H9 (cell line): ENCODE measurements at regions not wholly inside any gene's neighbourhood (a gene's known extent, or its start where the extent isn't known, plus 50 kb on each side); places are given as distances from the start of the nearest gene placed in this dataset.

Experiments
- DNase-seq: peaks from one replicate; pipeline ENCODE4 v3.0.0-alpha.2; 2017
- H2AFZ ChIP-seq: one replicate; pipeline ENCODE4 v1.6.1; 2013; ENCODE audit warnings: mild to moderate bottlenecking, low read length, control low read depth, moderate library complexity
- H2AK5ac ChIP-seq: 2 replicates; pipeline ENCODE4 v1.6.1; 2013; ENCODE audit warnings: low read length, control low read depth, mixed read lengths; ENCODE audit not compliant: insufficient read length
- H2BK120ac ChIP-seq: one replicate; pipeline ENCODE4 v1.6.1; 2013; ENCODE audit warnings: low read depth, mild to moderate bottlenecking, low read length, control low read depth, inconsistent platforms; ENCODE audit not compliant: poor library complexity, severe bottlenecking
- H2BK12ac ChIP-seq: 2 replicates; pipeline ENCODE4 v1.6.1; 2013; ENCODE audit warnings: low read length, control low read depth, mixed read lengths, low read depth; ENCODE audit not compliant: insufficient read length
- H2BK15ac ChIP-seq: 2 replicates; pipeline ENCODE4 v1.6.1; 2013; ENCODE audit warnings: low read depth, low read length, control low read depth
- H2BK20ac ChIP-seq: one replicate; pipeline ENCODE4 v1.6.1; 2013; ENCODE audit warnings: low read depth, mild to moderate bottlenecking, low read length, control low read depth, inconsistent platforms; ENCODE audit not compliant: poor library complexity, severe bottlenecking
- H2BK5ac ChIP-seq: 2 replicates; pipeline ENCODE4 v1.6.1; 2013; ENCODE audit warnings: low read length, control low read depth, mixed read lengths; ENCODE audit not compliant: insufficient read length
- H3K14ac ChIP-seq: 2 replicates; pipeline ENCODE4 v1.6.1; 2013; ENCODE audit warnings: low read length, control low read depth; ENCODE audit not compliant: insufficient read depth
- H3K18ac ChIP-seq: 2 replicates; pipeline ENCODE4 v1.6.1; 2013; ENCODE audit warnings: low read depth, mild to moderate bottlenecking, mixed read lengths, low read length, control low read depth; ENCODE audit not compliant: insufficient read length
- H3K23ac ChIP-seq: 2 replicates; pipeline ENCODE4 v1.6.1; 2013; ENCODE audit warnings: low read length, control low read depth, mixed read lengths, low read depth; ENCODE audit not compliant: insufficient read length
- H3K23me2 ChIP-seq: 2 replicates; pipeline ENCODE4 v1.6.1; 2013; ENCODE audit warnings: low read depth, mild to moderate bottlenecking, mixed read lengths, low read length, control low read depth; ENCODE audit not compliant: insufficient read length, poor library complexity, severe bottlenecking
- H3K27ac ChIP-seq: 2 replicates; pipeline ENCODE4 v1.5.1; 2013; ENCODE audit warnings: low read length, control low read depth, mixed read lengths, low read depth; ENCODE audit not compliant: insufficient read length
- H3K27me3 ChIP-seq: 2 replicates; pipeline ENCODE4 v1.6.1; 2013; ENCODE audit warnings: low read length, control low read depth, inconsistent platforms; ENCODE audit not compliant: insufficient read depth
- H3K4ac ChIP-seq: 2 replicates; pipeline ENCODE4 v1.6.1; 2013; ENCODE audit warnings: low read depth, mild to moderate bottlenecking, control low read depth, inconsistent platforms, low read length, moderate library complexity
- H3K4me1 ChIP-seq: 2 replicates; pipeline ENCODE4 v1.6.1; 2013; ENCODE audit warnings: low read length, control low read depth, inconsistent platforms; ENCODE audit not compliant: insufficient read depth
- H3K4me2 ChIP-seq: 2 replicates; pipeline ENCODE4 v1.6.1; 2013; ENCODE audit warnings: low read length, control low read depth, mixed read lengths; ENCODE audit not compliant: insufficient read length, insufficient read depth
- H3K56ac ChIP-seq: 2 replicates; pipeline ENCODE4 v1.6.1; 2013; ENCODE audit warnings: low read depth, mild to moderate bottlenecking, mixed read lengths, low read length, control low read depth; ENCODE audit not compliant: insufficient read length
- H3K79me1 ChIP-seq: 2 replicates; pipeline ENCODE4 v1.6.1; 2013; ENCODE audit warnings: low read depth, mild to moderate bottlenecking, moderate library complexity, low read length, control low read depth, inconsistent platforms; ENCODE audit not compliant: insufficient read depth, poor library complexity, severe bottlenecking
- H3K79me2 ChIP-seq: 2 replicates; pipeline ENCODE4 v1.6.1; 2013; ENCODE audit warnings: low read length, control low read depth, inconsistent platforms; ENCODE audit not compliant: insufficient read depth
- H3K9ac ChIP-seq: 2 replicates; pipeline ENCODE4 v1.6.1; 2013; ENCODE audit warnings: low read length, control low read depth, mixed read lengths; ENCODE audit not compliant: insufficient read length; ENCODE audit errors: extremely low read depth
- H3K9me3 ChIP-seq: one replicate; pipeline ENCODE4 v1.6.1; 2013; ENCODE audit warnings: low read depth, low read length, inconsistent platforms; ENCODE audit not compliant: control insufficient read depth
- H3T11ph ChIP-seq: one replicate; pipeline ENCODE4 v1.6.1; 2013; ENCODE audit warnings: mild to moderate bottlenecking, low read length, control low read depth, inconsistent platforms
- H4K20me1 ChIP-seq: one replicate; pipeline ENCODE4 v1.6.1; 2013; ENCODE audit not compliant: control insufficient read depth, insufficient read length, insufficient read depth
- H4K5ac ChIP-seq: 2 replicates; pipeline ENCODE4 v1.6.1; 2013; ENCODE audit warnings: low read depth, mild to moderate bottlenecking, mixed read lengths, low read length, control low read depth; ENCODE audit not compliant: insufficient read length
- H4K8ac ChIP-seq: replicated peaks from 2 replicates; pipeline ENCODE4 v1.6.1; 2013; ENCODE audit warnings: low read length, control low read depth, mixed read lengths, low read depth; ENCODE audit not compliant: insufficient read length
- H4K91ac ChIP-seq: 2 replicates; pipeline ENCODE4 v1.6.1; 2013; ENCODE audit warnings: low read depth, mild to moderate bottlenecking, moderate library complexity, mixed read lengths, low read length, control low read depth; ENCODE audit not compliant: insufficient read length
- H3K27ac Mint-ChIP-seq, 3 experiments: 2 replicates in 2 of 3; 3 replicates in 1 of 3; pipeline ENCODE4 v1.8.0; 2020 to 2021; ENCODE audit warnings: mixed read lengths in 3 of 3, mild to moderate bottlenecking in 1 of 3, moderate library complexity in 1 of 3
- H3K27me3 Mint-ChIP-seq: 2 replicates; pipeline ENCODE4 v1.8.0; 2021; ENCODE audit warnings: low read depth, mild to moderate bottlenecking, moderate library complexity, mixed read lengths
- H3K36me3 Mint-ChIP-seq, 3 experiments: 2 replicates in 2 of 3; 3 replicates in 1 of 3; pipeline ENCODE4 v1.8.0; 2020 to 2021; ENCODE audit warnings: low read depth in 3 of 3, mixed read lengths in 3 of 3; ENCODE audit not compliant: insufficient read depth in 1 of 3
- H3K4me1 Mint-ChIP-seq, 2 experiments: 2 replicates each; pipeline ENCODE4 v1.8.0; 2020; ENCODE audit warnings: mixed read lengths in 2 of 2
- H3K4me3 Mint-ChIP-seq, 2 experiments: 2 replicates in 1 of 2; 3 replicates in 1 of 2; pipeline ENCODE4 v1.8.0; 2020 to 2021; ENCODE audit warnings: mild to moderate bottlenecking in 2 of 2, mixed read lengths in 2 of 2, moderate library complexity in 1 of 2
- H3K9me3 Mint-ChIP-seq, 2 experiments: 2 replicates in 1 of 2; 3 replicates in 1 of 2; pipeline ENCODE4 v1.8.0; 2020; ENCODE audit warnings: mild to moderate bottlenecking in 2 of 2, mixed read lengths in 2 of 2, moderate library complexity in 1 of 2
- CTCF ChIP-seq: fragments of 200-600 bp; sonication (generic); conservative IDR thresholded peaks from 3 replicates; pipeline ENCODE4 v1.8.0; 2021; ENCODE audit warnings: antibody characterized with exemption, mild to moderate bottlenecking
- WGBS: extraction: QIAGEN DNeasy Blood & Tissue Kit; methylation state at CpG from one replicate; pipeline ENCODE4 v1.1.7; 2013; ENCODE audit warnings: missing lambda C conversion rate, low lambda C conversion rate, mixed read lengths; ENCODE audit not compliant: insufficient read length; ENCODE audit errors: extremely low coverage; 5-methylcytosine and 5-hydroxymethylcytosine counted together

- H3T11ph ChIP-seq, result no peak overlapping the region
- no peak overlapping the region for H2BK120ac ChIP-seq
- no peaks in the 10 kb centered on the region for H3K27me3 ChIP-seq
- no peaks in the 10 kb centered on the region for H3K9me3 ChIP-seq
- no peak overlapping the region for H3K27ac ChIP-seq
- Mint-ChIP-seq H3K4me3 (no peak overlapping the region), H3K27ac (no peak overlapping the region; a peak in 1 of 7 replicates), H3K36me3 (no peaks in the 10 kb centered on the region; a peak in 1 of 7 replicates), H3K27me3 (peaks cover 3% of the 10 kb centered on the region), H3K4me1 (peaks cover 0 to 11% of the 10 kb centered on the region in 2 experiments; a peak in 2 of 4 replicates), H3K9me3 (no peaks in the 10 kb centered on the region; a peak in 1 of 5 replicates)
- TF ChIP-seq CTCF, result no peak
- no peak overlapping the region for H3K56ac ChIP-seq
- no peak overlapping the region for H3K4ac ChIP-seq
- H2BK15ac ChIP-seq, result no peak overlapping the region
- no peak for DNase-seq
- no peak overlapping the region for H2AK5ac ChIP-seq
- H3K9ac ChIP-seq, result no peak overlapping the region
- no peak overlapping the region for H2BK12ac ChIP-seq
- H2BK5ac ChIP-seq, result no peak overlapping the region
- no peak overlapping the region for H3K14ac ChIP-seq
- H2BK20ac ChIP-seq, result no peak overlapping the region
- no peaks in the 10 kb centered on the region for H3K23me2 ChIP-seq
- no peak overlapping the region for H2AFZ ChIP-seq
- H3K79me1 ChIP-seq, result no peaks in the 10 kb centered on the region
- no peak overlapping the region for H4K91ac ChIP-seq
- no peak overlapping the region for H3K23ac ChIP-seq
- no CpG with 5 or more reads among the region's 2 CpGs for WGBS
- H3K79me2 ChIP-seq, result no peaks in the 10 kb centered on the region
- no peak overlapping the region for H4K8ac ChIP-seq
- H3K4me2 ChIP-seq, result no peak overlapping the region
- H3K4me1 ChIP-seq, result no peaks in the 10 kb centered on the region
- H3K18ac ChIP-seq, result no peak overlapping the region
- no peak overlapping the region for H4K5ac ChIP-seq
- H4K20me1 ChIP-seq, result no peaks in the 10 kb centered on the region
Measured at GRCh38 chr5:136525597-136525996, 160.3 kb upstream of the TRPC7 start.
